ENCODE measurements at regions not wholly inside any gene's neighbourhood (a gene's known extent, or its start where the extent isn't known, plus 50 kb on each side); places are given as distances from the start of the nearest gene placed in this dataset.

GRCh38 chr12:82144505-82144904 is 213.7 kb downstream of the CCDC59 start:
- TF ChIP-seq, protein P1, sequence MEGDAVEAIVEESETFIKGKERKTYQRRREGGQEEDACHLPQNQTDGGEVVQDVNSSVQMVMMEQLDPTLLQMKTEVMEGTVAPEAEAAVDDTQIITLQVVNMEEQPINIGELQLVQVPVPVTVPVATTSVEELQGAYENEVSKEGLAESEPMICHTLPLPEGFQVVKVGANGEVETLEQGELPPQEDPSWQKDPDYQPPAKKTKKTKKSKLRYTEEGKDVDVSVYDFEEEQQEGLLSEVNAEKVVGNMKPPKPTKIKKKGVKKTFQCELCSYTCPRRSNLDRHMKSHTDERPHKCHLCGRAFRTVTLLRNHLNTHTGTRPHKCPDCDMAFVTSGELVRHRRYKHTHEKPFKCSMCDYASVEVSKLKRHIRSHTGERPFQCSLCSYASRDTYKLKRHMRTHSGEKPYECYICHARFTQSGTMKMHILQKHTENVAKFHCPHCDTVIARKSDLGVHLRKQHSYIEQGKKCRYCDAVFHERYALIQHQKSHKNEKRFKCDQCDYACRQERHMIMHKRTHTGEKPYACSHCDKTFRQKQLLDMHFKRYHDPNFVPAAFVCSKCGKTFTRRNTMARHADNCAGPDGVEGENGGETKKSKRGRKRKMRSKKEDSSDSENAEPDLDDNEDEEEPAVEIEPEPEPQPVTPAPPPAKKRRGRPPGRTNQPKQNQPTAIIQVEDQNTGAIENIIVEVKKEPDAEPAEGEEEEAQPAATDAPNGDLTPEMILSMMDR (IDR thresholded peaks at IDR 0.05) = no peak
- no peak for TF ChIP-seq RAD21 (IDR thresholded peaks at IDR 0.05; ENCODE audit: low read length)
- TF ChIP-seq MXI1 (IDR thresholded peaks at IDR 0.05; ENCODE audit: low read depth, low read length) = no peak
- TF ChIP-seq YY1 (IDR thresholded peaks at IDR 0.05; ENCODE audit: low read depth) = no peak
- no peak for TF ChIP-seq FOXJ3 (CRISPR knock-in tag; IDR thresholded peaks at IDR 0.05)
- TF ChIP-seq, protein P2, sequence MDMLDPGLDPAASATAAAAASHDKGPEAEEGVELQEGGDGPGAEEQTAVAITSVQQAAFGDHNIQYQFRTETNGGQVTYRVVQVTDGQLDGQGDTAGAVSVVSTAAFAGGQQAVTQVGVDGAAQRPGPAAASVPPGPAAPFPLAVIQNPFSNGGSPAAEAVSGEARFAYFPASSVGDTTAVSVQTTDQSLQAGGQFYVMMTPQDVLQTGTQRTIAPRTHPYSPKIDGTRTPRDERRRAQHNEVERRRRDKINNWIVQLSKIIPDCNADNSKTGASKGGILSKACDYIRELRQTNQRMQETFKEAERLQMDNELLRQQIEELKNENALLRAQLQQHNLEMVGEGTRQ (IDR thresholded peaks at IDR 0.05; ENCODE audit: borderline replicate concordance, low read depth, low read length) = no peak
- no peak for TF ChIP-seq PBX3 (IDR thresholded peaks at IDR 0.05)
- no peak for TF ChIP-seq GATA2 (CRISPR knock-in tag; IDR thresholded peaks at IDR 0.05)
- TF ChIP-seq, protein P3, sequence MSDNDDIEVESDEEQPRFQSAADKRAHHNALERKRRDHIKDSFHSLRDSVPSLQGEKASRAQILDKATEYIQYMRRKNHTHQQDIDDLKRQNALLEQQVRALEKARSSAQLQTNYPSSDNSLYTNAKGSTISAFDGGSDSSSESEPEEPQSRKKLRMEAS (IDR thresholded peaks at IDR 0.05; ENCODE audit: low read depth) = no peak
- TF ChIP-seq, protein P4, sequence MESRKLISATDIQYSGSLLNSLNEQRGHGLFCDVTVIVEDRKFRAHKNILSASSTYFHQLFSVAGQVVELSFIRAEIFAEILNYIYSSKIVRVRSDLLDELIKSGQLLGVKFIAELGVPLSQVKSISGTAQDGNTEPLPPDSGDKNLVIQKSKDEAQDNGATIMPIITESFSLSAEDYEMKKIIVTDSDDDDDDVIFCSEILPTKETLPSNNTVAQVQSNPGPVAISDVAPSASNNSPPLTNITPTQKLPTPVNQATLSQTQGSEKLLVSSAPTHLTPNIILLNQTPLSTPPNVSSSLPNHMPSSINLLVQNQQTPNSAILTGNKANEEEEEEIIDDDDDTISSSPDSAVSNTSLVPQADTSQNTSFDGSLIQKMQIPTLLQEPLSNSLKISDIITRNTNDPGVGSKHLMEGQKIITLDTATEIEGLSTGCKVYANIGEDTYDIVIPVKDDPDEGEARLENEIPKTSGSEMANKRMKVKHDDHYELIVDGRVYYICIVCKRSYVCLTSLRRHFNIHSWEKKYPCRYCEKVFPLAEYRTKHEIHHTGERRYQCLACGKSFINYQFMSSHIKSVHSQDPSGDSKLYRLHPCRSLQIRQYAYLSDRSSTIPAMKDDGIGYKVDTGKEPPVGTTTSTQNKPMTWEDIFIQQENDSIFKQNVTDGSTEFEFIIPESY (IDR thresholded peaks at IDR 0.05; ENCODE audit: borderline replicate concordance, low read depth) = no peak
